NT2/D1 (cell line): ENCODE measurements at regions not wholly inside any gene's neighbourhood (a gene's known extent, or its start where the extent isn't known, plus 50 kb on each side); places are given as distances from the start of the nearest gene placed in this dataset.
A peak's percentile ranks its signal among the peaks of the same experiment; 100 is the strongest.
"Not testable (repeated sequence)": the region's sequence is repeated elsewhere in the genome, so short reads cannot be mapped to it uniquely, and the experiment has no call there.

Experiments
- DNase-seq: peaks from one replicate; pipeline ENCODE4 v3.0.0-alpha.2; 2011; ENCODE audit warnings: low read depth, low spot score
- H3K27me3 ChIP-seq: 2 replicates; pipeline ENCODE4 v1.6.0; 2011; ENCODE audit warnings: mild to moderate bottlenecking; ENCODE audit not compliant: insufficient read length, insufficient read depth
- H3K36me3 ChIP-seq: 2 replicates; pipeline ENCODE4 v1.6.1; 2011; ENCODE audit warnings: mild to moderate bottlenecking, low read length, mixed read lengths; ENCODE audit not compliant: insufficient read depth, insufficient read length
- H3K4me1 ChIP-seq: 2 replicates; pipeline ENCODE4 v1.5.1; 2011; ENCODE audit not compliant: insufficient read depth, insufficient read length
- H3K4me3 ChIP-seq: 2 replicates; pipeline ENCODE4 v1.5.1; 2011; ENCODE audit warnings: low read depth; ENCODE audit not compliant: insufficient read length
- H3K9ac ChIP-seq: 2 replicates; pipeline ENCODE4 v1.6.0; 2011; ENCODE audit warnings: low read depth; ENCODE audit not compliant: insufficient read length
- H3K9me3 ChIP-seq: 2 replicates; pipeline ENCODE4 v1.5.1; 2011; ENCODE audit warnings: mild to moderate bottlenecking, low read length; ENCODE audit not compliant: insufficient read depth
- SUZ12 ChIP-seq: IDR thresholded peaks from 2 replicates; pipeline ENCODE4 v1.6.1; 2011; ENCODE audit not compliant: insufficient read length, insufficient read depth; ENCODE audit errors: extremely low read depth
- YY1 ChIP-seq: IDR thresholded peaks from 2 replicates; pipeline ENCODE4 v1.6.1; 2011; ENCODE audit not compliant: insufficient read length, insufficient read depth
- ZNF274 ChIP-seq: IDR thresholded peaks from 2 replicates; pipeline ENCODE4 v1.6.1; 2011; ENCODE audit warnings: mild to moderate bottlenecking, low read depth, low read length

DNA sequence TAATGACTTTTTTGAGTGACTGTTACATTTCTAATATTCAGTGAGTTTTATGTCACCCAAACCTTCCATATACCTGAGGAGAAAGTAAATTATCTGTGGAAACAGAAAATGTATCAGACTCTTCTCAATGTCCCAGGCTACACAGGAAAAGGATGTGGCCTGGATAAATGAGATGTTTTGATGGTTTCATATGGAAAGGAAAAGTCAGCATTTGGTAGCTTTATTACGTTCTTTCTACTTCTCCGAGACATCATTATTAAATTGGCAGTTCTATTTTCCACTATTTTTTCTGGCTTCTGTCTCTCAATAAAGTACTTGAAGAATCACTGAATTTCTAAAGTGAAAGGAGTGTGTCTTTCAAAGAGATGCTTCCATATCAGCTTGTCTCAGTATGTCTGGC lies 847.0 kb upstream of the CRIM1 start:
- Histone ChIP-seq H3K36me3 (no peaks in the 10 kb centered on the region), H3K4me3 (no peak overlapping the region), H3K9me3 (no peaks in the 10 kb centered on the region), H3K27me3 (no peaks in the 10 kb centered on the region), H3K9ac (no peak overlapping the region), H3K4me1 (no peaks in the 10 kb centered on the region)
- no peak for DNase-seq
- TF ChIP-seq SUZ12 = no peak
- TF ChIP-seq ZNF274 = no peak
- TF ChIP-seq YY1 = no peak

DNA sequence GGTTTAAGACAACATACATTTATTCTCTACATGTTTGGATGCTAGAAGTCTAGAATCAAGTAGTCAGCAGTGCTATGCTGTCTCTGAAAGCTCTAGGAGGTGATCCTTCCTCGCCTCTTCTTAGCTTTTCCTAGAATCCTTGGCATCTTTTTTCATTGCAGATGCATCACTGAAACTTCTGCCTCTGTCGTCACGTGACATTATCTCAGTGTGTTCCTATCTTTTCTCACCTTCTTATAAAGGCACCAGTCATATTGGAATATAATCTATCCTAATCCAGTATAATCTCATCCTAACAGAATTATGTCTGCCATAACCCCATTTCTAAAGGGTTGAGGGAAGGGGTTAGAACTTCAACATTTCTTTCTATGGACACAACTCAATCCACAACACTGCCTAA lies 851.2 kb upstream of the CRIM1 start:
- TF ChIP-seq YY1 (no peak), SUZ12 (no peak)
- no peak overlapping the region for H3K9ac ChIP-seq
- no peaks in the 10 kb centered on the region for H3K9me3 ChIP-seq
- H3K27me3 ChIP-seq = no peaks in the 10 kb centered on the region
- no peak for DNase-seq
- H3K4me3 ChIP-seq = no peak overlapping the region
- H3K4me1 ChIP-seq = no peaks in the 10 kb centered on the region
- no peaks in the 10 kb centered on the region for H3K36me3 ChIP-seq

DNA sequence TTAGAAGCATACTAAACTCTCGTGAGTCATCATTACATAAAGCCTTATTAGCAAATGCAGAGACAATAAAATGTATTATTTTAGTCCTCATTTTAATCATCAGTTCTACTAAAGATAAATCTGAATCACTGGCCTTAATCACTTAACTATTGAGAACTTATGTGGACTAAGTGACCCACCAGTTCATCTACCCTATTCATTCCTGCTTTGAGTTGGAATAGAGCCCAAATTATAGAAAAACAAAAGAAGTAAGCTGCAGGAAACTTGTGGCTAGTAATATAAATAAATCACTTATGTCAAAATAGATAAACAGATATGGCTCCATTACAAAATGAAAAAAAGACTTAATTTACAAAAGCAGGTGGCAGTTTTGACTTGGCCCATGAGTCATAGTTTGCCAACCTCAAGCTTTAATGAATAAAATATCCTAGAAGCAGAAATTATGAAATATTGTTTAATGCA lies 851.8 kb upstream of the CRIM1 start:
- Histone ChIP-seq H3K4me3 (no peak overlapping the region), H3K9me3 (no peaks in the 10 kb centered on the region), H3K4me1 (no peaks in the 10 kb centered on the region), H3K9ac (no peak overlapping the region), H3K27me3 (no peaks in the 10 kb centered on the region), H3K36me3 (no peaks in the 10 kb centered on the region)
- TF ChIP-seq SUZ12 = no peak
- TF ChIP-seq YY1 = no peak
- TF ChIP-seq ZNF274 = no peak
- no peak for DNase-seq

DNA sequence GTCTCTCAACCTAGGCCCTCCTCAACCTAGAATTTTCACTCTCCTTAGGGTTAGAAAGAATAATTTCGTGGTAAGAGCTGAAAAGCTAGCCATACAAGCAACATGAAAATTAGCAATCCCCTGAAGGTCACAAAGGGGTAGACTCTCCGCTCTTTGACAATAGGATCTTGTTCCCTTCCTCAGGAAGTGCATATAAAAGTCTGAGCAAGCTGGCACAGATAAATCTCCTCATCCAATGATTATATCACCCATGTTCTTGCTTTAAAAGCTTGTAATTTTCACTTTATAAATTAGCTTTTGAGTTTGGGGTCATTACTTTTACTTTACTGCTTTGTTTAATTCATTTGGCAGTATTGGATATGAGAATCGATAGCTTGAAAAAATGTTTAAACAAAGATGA lies 852.3 kb upstream of the CRIM1 start:
- DNase-seq = no peak
- Histone ChIP-seq H3K9ac (no peak overlapping the region), H3K36me3 (no peaks in the 10 kb centered on the region), H3K4me1 (no peaks in the 10 kb centered on the region), H3K27me3 (no peaks in the 10 kb centered on the region), H3K9me3 (no peaks in the 10 kb centered on the region), H3K4me3 (no peak overlapping the region)
- TF ChIP-seq SUZ12 = no peak
- no peak for TF ChIP-seq ZNF274
- TF ChIP-seq YY1 = no peak

DNA sequence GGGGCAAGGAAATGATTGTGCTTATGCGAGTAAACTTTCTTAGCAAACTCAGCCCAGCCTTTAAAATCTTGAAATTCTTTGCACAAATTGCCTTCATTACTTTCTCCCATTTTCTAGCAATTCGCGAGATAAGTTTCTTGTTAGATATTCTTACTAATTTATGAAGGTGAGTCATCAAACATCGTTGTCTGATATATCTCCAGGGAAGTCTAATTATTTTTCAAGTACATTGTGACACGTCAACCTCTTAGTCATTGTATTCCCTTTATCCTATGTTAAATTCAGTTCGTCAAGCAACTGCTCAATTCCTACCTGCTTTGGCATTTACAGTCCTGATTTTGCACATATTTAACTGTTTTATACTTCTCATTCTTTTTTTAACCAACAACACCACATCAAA lies 854.5 kb upstream of the CRIM1 start:
- no peak overlapping the region for H3K9ac ChIP-seq
- no peak overlapping the region for H3K4me3 ChIP-seq
- H3K36me3 ChIP-seq = no peaks in the 10 kb centered on the region
- TF ChIP-seq SUZ12 (no peak), YY1 (no peak), ZNF274 (no peak)
- no peak for DNase-seq
- H3K27me3 ChIP-seq = no peaks in the 10 kb centered on the region
- no peaks in the 10 kb centered on the region for H3K4me1 ChIP-seq
- H3K9me3 ChIP-seq = no peaks in the 10 kb centered on the region

DNA sequence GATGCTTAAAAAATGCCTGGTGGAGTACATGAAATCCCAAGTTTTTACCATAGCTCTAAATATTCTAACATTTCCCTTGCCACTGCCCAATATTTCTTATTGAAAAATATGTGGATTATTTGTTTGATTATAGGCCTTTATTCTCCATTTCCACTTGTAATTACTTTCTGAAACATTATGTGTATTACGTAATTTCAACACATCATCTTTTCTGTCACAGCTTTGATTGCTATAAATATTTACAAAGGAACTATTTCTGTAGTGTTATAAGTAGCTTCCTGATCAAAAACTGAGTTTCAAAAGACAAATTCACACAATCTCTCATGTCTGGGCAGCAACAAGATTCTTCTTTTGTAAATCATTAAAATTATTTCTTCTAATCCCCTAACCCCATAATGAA lies 859.6 kb upstream of the CRIM1 start:
- no peak overlapping the region for H3K4me3 ChIP-seq
- TF ChIP-seq YY1 (no peak), SUZ12 (no peak), ZNF274 (no peak)
- DNase-seq = no peak
- H3K9me3 ChIP-seq = no peaks in the 10 kb centered on the region
- no peaks in the 10 kb centered on the region for H3K27me3 ChIP-seq
- H3K4me1 ChIP-seq = no peaks in the 10 kb centered on the region
- H3K36me3 ChIP-seq = no peaks in the 10 kb centered on the region
- H3K9ac ChIP-seq = no peak overlapping the region

DNA sequence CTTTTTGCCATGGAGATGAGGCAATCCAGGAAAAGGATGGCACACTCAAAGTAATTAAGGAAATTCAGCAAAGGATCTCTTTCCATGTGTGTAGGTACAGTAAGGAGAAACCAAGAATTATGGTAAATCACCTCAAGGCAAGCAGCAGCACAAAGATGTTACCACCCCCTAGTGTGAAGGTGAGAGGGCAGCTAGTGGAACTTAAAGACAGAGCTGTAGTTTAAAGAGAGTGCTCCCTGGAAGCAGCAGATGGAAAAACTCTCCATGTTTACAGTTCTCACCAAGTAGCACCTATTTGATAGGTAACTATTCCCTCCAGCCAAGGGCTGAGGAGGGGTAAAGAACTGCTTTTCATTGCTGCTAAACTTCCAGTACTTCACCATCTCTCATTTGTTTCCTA lies 860.4 kb upstream of the CRIM1 start:
- H3K9ac ChIP-seq = no peak overlapping the region
- peak; percentile 5 for DNase-seq
- H3K36me3 ChIP-seq = no peaks in the 10 kb centered on the region
- H3K4me3 ChIP-seq = no peak overlapping the region
- H3K27me3 ChIP-seq = no peaks in the 10 kb centered on the region
- no peaks in the 10 kb centered on the region for H3K9me3 ChIP-seq
- TF ChIP-seq ZNF274 (no peak), YY1 (no peak), SUZ12 (no peak)
- no peaks in the 10 kb centered on the region for H3K4me1 ChIP-seq

DNA sequence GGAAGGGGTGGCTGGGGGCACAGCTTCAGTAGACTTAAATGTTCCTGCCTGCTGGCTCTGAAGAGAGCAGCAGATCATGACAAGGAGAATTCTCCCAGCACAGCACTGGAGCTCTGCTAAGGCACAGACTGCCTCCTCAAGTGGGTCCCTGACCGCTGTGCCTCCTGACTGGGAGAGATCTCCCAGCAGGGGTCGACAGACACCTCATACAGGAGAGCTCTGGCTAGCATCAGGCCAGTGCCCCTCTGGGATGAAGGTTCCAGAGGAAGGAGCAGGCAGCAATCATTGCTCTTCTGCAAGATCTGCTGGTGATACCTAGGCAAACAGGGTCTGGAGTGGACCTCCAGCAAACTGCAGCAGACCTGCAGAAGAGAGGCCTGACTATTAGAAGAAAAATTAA lies 877.5 kb upstream of the CRIM1 start:
- not testable (repeated sequence) for H3K9ac ChIP-seq, H3K36me3 ChIP-seq, DNase-seq, H3K4me3 ChIP-seq, H3K9me3 ChIP-seq, H3K27me3 ChIP-seq, H3K4me1 ChIP-seq

DNA sequence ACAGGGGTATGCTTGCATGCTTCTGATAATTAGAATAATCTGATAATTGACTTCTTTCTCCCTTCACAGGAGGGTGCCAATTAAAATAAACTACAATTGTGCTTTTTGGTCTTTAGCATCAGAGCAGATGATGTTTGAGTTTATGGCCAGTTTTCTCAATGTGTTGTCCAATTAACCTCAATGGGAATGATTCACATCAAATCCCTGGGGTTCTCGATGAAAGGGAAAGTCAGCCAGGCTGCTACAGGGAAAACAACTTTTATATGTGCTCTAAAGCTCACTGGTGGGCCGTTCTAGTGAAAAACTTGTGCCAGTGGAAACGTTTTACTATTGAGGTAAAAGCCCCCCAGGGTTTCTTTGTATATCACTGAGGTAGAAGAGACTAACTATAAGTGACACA lies 887.3 kb upstream of the CRIM1 start:
- H3K4me1 ChIP-seq = no peaks in the 10 kb centered on the region
- H3K27me3 ChIP-seq = no peaks in the 10 kb centered on the region
- H3K4me3 ChIP-seq = no peak overlapping the region
- no peaks in the 10 kb centered on the region for H3K36me3 ChIP-seq
- no peak for DNase-seq
- H3K9me3 ChIP-seq = no peaks in the 10 kb centered on the region
- TF ChIP-seq ZNF274 = no peak
- H3K9ac ChIP-seq = no peak overlapping the region
